Duodenal mucosa (tissue), 2 donors: ENCODE measurements at regions not wholly inside any gene's neighbourhood (a gene's known extent, or its start where the extent isn't known, plus 50 kb on each side); places are given as distances from the start of the nearest gene placed in this dataset.

ENCODE experiments used
- H3K27ac ChIP-seq: one replicate; pipeline ENCODE4 v1.7.0; 2013; ENCODE audit warnings: low read depth, low read length
- H3K27me3 ChIP-seq, 2 donors: one replicate each; pipeline ENCODE4 v1.7.0; 2013; ENCODE audit warnings: low read length in 2 of 2, control low read depth in 1 of 2; ENCODE audit not compliant: insufficient read depth in 2 of 2, control insufficient read depth in 1 of 2
- H3K36me3 ChIP-seq, 2 donors: one replicate each; pipeline ENCODE4 v1.7.0; 2013; ENCODE audit warnings: low read length in 2 of 2, control low read depth in 1 of 2; ENCODE audit not compliant: insufficient read depth in 2 of 2, control insufficient read depth in 1 of 2
- H3K4me1 ChIP-seq, 2 donors: one replicate each; pipeline ENCODE4 v1.7.0; 2013; ENCODE audit warnings: low read length in 2 of 2, control low read depth in 1 of 2; ENCODE audit not compliant: insufficient read depth in 2 of 2, control insufficient read depth in 1 of 2
- H3K4me3 ChIP-seq, 2 donors: one replicate each; pipeline ENCODE4 v1.7.0; 2013; ENCODE audit warnings: low read length in 2 of 2, low read depth in 1 of 2
- H3K9ac ChIP-seq, 2 donors: one replicate each; pipeline ENCODE4 v1.7.0; 2013; ENCODE audit warnings: low read length in 2 of 2, low read depth in 1 of 2
- H3K9me3 ChIP-seq, 2 donors: one replicate each; pipeline ENCODE4 v1.7.0; 2013; ENCODE audit warnings: low read length in 2 of 2, control low read depth in 1 of 2; ENCODE audit not compliant: control insufficient read depth in 1 of 2

DNA sequence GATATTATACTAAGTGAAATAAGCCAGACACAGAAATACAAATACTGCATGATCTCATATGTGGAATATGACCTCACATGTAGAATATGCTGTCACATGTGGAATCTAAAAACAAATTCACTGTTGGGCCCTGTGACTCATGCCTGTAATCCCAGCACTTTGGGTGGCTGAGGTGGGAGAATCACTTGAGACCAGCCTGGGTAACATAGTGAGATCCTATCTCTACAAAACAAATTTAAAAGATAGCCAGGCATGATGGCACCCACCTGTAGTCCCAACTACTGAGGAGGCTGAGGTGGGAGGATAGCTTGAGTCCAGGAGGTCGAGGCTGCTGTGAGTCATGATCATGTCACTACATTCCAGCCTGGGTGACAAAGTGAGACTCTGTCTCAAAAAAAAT lies 160.3 kb downstream of the PTEN start:
- H3K9me3 ChIP-seq, result no peaks in the 10 kb centered on the region
- no peak overlapping the region for H3K27ac ChIP-seq
- H3K9ac ChIP-seq, result no peak overlapping the region
- H3K27me3 ChIP-seq, result no peaks in the 10 kb centered on the region
- H3K36me3 ChIP-seq, result no peaks in the 10 kb centered on the region
- H3K4me1 ChIP-seq, result peaks cover 0 to 10% of the 10 kb centered on the region in 2 donors
- H3K4me3 ChIP-seq, result no peak overlapping the region

- no peak overlapping the region for H3K27ac ChIP-seq
- H3K27me3 ChIP-seq, result no peaks in the 10 kb centered on the region
- H3K36me3 ChIP-seq, result no peaks in the 10 kb centered on the region
- H3K9ac ChIP-seq, result no peak overlapping the region
- no peaks in the 10 kb centered on the region for H3K9me3 ChIP-seq
- H3K4me3 ChIP-seq, result no peak overlapping the region
- peaks cover 0 to 15% of the 10 kb centered on the region in 2 donors for H3K4me1 ChIP-seq
These were observed 162.6 kb downstream of the PTEN start for GRCh38 chr10:88026031-88026430.

- no peak overlapping the region for H3K27ac ChIP-seq
- H3K9me3 ChIP-seq, result no peaks in the 10 kb centered on the region
- H3K36me3 ChIP-seq, result no peaks in the 10 kb centered on the region
- H3K4me1 ChIP-seq, result peaks cover 0 to 15% of the 10 kb centered on the region in 2 donors
- no peak overlapping the region for H3K9ac ChIP-seq
- no peak overlapping the region for H3K4me3 ChIP-seq
- no peaks in the 10 kb centered on the region for H3K27me3 ChIP-seq
These were observed 164.1 kb downstream of the PTEN start for GRCh38 chr10:88027570-88027969.

GRCh38 chr10:88028072-88028471 lies 164.6 kb downstream of the PTEN start:
- Histone ChIP-seq H3K27ac (no peak overlapping the region), H3K9me3 (no peaks in the 10 kb centered on the region), H3K4me3 (no peak overlapping the region), H3K27me3 (no peaks in the 10 kb centered on the region), H3K9ac (no peak overlapping the region), H3K36me3 (no peaks in the 10 kb centered on the region), H3K4me1 (peaks cover 0 to 15% of the 10 kb centered on the region in 2 donors)

GRCh38 chr10:88028654-88029053 lies 165.2 kb downstream of the PTEN start:
- Histone ChIP-seq H3K9ac (no peak overlapping the region), H3K27ac (no peak overlapping the region), H3K27me3 (no peaks in the 10 kb centered on the region)

DNA sequence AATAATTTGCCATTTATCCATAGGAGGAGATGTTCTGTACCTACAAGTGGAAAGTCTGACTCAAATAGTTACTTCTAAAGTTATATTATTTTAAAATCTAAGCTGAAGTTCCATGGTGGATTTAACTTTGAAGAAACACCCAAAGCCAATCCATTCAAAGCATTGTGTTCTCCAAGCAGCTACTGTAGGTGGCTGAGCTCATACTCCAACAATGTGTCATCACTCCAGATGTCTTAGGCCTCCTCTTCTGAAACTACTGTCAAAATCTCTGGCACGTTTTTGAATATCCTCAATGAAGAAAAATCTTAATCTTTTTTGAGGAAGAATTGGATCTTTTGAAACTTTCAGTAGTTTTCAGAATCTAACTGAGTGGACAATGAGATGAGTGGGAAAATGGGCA lies 169.1 kb downstream of the PTEN start:
- Histone ChIP-seq H3K27me3 (no peaks in the 10 kb centered on the region), H3K9me3 (no peaks in the 10 kb centered on the region), H3K4me1 (peaks cover 0 to 15% of the 10 kb centered on the region in 2 donors), H3K4me3 (no peak overlapping the region), H3K36me3 (no peaks in the 10 kb centered on the region), H3K27ac (no peak overlapping the region), H3K9ac (no peak overlapping the region)

More at GRCh38 chr10:88028654-88029053, 165.2 kb downstream of the PTEN start:
- peaks cover 0 to 15% of the 10 kb centered on the region in 2 donors for H3K4me1 ChIP-seq
- no peak overlapping the region for H3K4me3 ChIP-seq
- no peaks in the 10 kb centered on the region for H3K9me3 ChIP-seq
- H3K36me3 ChIP-seq, result no peaks in the 10 kb centered on the region

DNA sequence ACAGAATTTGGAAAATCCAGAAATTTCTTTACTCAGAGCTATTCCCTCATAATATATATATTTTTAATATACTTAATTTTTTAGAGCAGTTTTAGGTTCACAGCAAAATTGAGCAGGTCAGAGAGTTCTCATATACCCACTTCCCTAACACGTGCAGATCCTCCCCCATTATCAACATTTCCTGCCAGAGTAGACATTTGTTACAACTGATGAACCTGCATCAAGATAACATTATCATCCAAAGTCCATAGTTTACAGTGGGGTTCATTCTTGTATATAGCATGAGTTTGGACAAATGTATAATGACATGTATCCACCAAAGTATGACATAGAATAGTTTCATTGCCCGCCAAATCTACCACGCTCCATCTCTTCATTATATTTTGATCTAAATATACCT lies 170.0 kb downstream of the PTEN start:
- Histone ChIP-seq H3K4me3 (no peak overlapping the region), H3K27me3 (no peaks in the 10 kb centered on the region), H3K36me3 (no peaks in the 10 kb centered on the region), H3K4me1 (peaks cover 0 to 7% of the 10 kb centered on the region in 2 donors), H3K9me3 (no peaks in the 10 kb centered on the region), H3K27ac (no peak overlapping the region), H3K9ac (no peak overlapping the region)

DNA sequence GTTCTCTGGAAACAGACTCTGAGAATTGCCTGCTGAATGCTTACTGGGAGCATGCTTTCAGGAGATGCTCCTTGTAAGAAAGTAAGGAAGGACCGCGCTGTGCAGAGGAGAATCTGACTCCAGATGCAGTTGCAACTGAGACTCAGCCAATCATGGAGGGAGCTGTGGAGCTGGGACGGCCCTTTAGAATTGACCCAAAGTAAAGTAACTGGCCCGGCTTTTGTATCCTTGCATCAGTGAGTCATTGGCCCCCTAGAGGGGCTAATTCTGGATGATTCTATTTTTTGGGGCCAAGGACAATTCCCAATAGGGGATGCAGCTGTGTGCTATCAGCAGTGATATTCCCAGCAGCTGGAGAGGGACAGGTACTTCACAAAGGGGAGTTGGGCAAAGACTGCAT lies 170.4 kb downstream of the PTEN start:
- Histone ChIP-seq H3K4me1 (peaks cover 0 to 4% of the 10 kb centered on the region in 2 donors), H3K9ac (no peak overlapping the region), H3K36me3 (no peaks in the 10 kb centered on the region), H3K9me3 (no peaks in the 10 kb centered on the region), H3K4me3 (no peak overlapping the region), H3K27me3 (no peaks in the 10 kb centered on the region), H3K27ac (no peak overlapping the region)

DNA sequence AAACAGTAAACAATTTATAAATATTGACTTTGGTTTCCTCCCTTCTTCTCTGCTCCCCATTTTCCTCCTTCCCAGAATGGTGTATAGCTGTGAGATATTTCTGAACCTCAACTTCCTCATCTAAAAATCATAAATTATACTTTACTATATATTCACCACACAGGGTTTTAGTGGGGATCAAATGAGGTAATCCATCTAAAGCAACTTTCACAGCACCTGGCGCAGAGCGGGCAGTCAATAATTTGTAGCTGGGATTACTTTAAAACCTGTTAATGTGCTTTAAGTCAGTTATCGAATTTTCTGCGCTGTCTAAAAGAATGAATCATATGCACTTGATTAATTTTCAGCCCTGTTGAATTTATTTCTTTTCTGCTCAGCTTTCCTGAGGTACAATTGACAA lies 172.7 kb downstream of the PTEN start:
- Histone ChIP-seq H3K36me3 (no peaks in the 10 kb centered on the region), H3K27ac (no peak overlapping the region), H3K4me1 (no peaks in the 10 kb centered on the region), H3K4me3 (no peak overlapping the region), H3K9me3 (no peaks in the 10 kb centered on the region), H3K9ac (no peak overlapping the region), H3K27me3 (no peaks in the 10 kb centered on the region)

- no peaks in the 10 kb centered on the region for H3K36me3 ChIP-seq
- no peaks in the 10 kb centered on the region for H3K27me3 ChIP-seq
- no peak overlapping the region for H3K9ac ChIP-seq
- H3K4me3 ChIP-seq, result no peak overlapping the region
- H3K9me3 ChIP-seq, result no peaks in the 10 kb centered on the region
- peaks cover 10 to 11% of the 10 kb centered on the region in 2 donors for H3K4me1 ChIP-seq
- no peak overlapping the region for H3K27ac ChIP-seq
These were observed 174.2 kb downstream of the PTEN start for GRCh38 chr10:88037623-88038022.

DNA sequence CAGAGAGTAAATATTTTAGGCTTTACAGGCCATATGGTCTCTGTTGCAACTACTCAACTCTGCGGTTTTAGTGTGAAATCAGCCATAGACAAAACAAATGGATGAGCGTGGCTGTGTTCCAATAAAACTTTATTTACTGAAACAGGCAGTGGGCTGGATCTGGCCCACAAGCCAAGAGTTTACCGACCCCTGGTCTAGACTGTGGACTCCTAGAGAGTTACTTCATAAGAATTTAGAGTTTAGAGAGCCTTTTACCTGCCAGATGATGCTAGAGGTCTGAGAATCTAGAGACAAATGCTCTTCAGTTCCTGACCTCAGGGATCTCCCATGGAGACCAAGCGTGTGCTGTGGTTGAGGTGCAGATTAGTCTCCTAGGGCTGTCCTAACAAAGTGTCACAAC lies 174.8 kb downstream of the PTEN start:
- H3K27ac ChIP-seq, result no peak overlapping the region
- H3K36me3 ChIP-seq, result no peaks in the 10 kb centered on the region
- H3K4me1 ChIP-seq, result peaks cover 11% of the 10 kb centered on the region in 2 donors
- no peak overlapping the region for H3K9ac ChIP-seq
- no peak overlapping the region for H3K4me3 ChIP-seq
- H3K9me3 ChIP-seq, result no peaks in the 10 kb centered on the region
- no peaks in the 10 kb centered on the region for H3K27me3 ChIP-seq
